Endothelial cell (in vitro differentiated cells): ENCODE measurements at regions not wholly inside any gene's neighbourhood (a gene's known extent, or its start where the extent isn't known, plus 50 kb on each side); places are given as distances from the start of the nearest gene placed in this dataset.

Experiments used
- DNase-seq: peaks from one replicate; pipeline ENCODE4 v3.0.0; 2021; ENCODE audit warnings: low spot score
- H3K27ac Mint-ChIP-seq: one replicate; pipeline ENCODE4 v1.8.0; 2021; ENCODE audit warnings: mixed read lengths, inconsistent platforms; ENCODE audit not compliant: unreplicated experiment
- H3K27me3 Mint-ChIP-seq: one replicate; pipeline ENCODE4 v1.8.0; 2021; ENCODE audit warnings: mild to moderate bottlenecking, moderate library complexity, mixed read lengths, inconsistent platforms; ENCODE audit not compliant: unreplicated experiment
- H3K36me3 Mint-ChIP-seq: one replicate; pipeline ENCODE4 v1.8.0; 2021; ENCODE audit warnings: mild to moderate bottlenecking, low read depth, mixed read lengths, inconsistent platforms; ENCODE audit not compliant: unreplicated experiment
- H3K4me1 Mint-ChIP-seq: one replicate; pipeline ENCODE4 v1.8.0; 2021; ENCODE audit warnings: mild to moderate bottlenecking, mixed read lengths, inconsistent platforms; ENCODE audit not compliant: unreplicated experiment
- H3K4me3 Mint-ChIP-seq: one replicate; pipeline ENCODE4 v1.8.0; 2021; ENCODE audit warnings: mild to moderate bottlenecking, mixed read lengths, inconsistent platforms; ENCODE audit not compliant: unreplicated experiment
- H3K9me3 Mint-ChIP-seq: one replicate; pipeline ENCODE4 v1.8.0; 2021; ENCODE audit warnings: mixed read lengths, inconsistent platforms; ENCODE audit not compliant: unreplicated experiment
- TF ChIP-seq, protein P1 (sequence below): fragments of 200-600 bp; sonication (generic); IDR thresholded peaks from one replicate; pipeline ENCODE4 v1.5.0; 2021; ENCODE audit warnings: antibody characterized with exemption; ENCODE audit not compliant: unreplicated experiment

DNA sequence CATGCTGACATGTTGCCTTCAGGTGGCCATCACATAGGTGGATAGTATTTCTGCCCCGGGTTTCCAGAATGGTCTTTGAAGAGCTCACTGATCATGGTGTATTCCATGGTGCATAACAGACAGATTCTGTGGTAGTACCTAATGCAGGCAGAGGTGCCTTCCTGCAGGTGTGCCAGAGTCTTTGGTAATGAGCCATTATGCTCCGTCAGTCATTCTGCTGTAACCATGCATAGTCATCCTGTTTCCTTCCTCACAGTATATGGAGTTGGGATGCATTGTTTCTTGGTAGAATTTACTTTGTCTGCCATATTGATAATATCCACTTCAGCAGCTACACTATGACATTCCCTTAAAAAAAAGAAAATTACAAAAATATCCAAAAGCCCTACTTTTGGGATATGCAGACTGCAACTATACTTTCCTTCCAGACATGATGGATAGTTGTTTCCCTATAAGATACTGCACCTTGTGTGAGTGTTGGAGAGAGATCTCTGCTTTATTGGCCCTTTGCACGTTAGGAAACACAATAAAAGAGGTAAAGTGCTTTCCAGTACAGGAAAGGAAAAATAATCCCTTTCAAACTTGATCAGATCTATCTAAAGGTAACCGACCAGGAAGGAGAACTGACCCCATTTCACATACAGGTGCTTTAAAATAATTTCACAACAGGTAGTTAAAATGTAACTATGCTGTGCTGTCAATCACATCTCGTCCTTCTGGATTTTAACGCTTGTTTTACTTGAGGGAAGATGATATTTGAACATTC, 537.5 kb upstream of the WWC1 start:
- Mint-ChIP-seq H3K9me3 (no peaks in the 10 kb centered on the region), H3K4me3 (no peak overlapping the region), H3K27me3 (peaks cover 3% of the 10 kb centered on the region), H3K27ac (no peak overlapping the region), H3K36me3 (no peaks in the 10 kb centered on the region), H3K4me1 (peaks cover 7% of the 10 kb centered on the region)
- TF ChIP-seq, protein P1, sequence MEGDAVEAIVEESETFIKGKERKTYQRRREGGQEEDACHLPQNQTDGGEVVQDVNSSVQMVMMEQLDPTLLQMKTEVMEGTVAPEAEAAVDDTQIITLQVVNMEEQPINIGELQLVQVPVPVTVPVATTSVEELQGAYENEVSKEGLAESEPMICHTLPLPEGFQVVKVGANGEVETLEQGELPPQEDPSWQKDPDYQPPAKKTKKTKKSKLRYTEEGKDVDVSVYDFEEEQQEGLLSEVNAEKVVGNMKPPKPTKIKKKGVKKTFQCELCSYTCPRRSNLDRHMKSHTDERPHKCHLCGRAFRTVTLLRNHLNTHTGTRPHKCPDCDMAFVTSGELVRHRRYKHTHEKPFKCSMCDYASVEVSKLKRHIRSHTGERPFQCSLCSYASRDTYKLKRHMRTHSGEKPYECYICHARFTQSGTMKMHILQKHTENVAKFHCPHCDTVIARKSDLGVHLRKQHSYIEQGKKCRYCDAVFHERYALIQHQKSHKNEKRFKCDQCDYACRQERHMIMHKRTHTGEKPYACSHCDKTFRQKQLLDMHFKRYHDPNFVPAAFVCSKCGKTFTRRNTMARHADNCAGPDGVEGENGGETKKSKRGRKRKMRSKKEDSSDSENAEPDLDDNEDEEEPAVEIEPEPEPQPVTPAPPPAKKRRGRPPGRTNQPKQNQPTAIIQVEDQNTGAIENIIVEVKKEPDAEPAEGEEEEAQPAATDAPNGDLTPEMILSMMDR = no peak
- no peak for DNase-seq

DNA sequence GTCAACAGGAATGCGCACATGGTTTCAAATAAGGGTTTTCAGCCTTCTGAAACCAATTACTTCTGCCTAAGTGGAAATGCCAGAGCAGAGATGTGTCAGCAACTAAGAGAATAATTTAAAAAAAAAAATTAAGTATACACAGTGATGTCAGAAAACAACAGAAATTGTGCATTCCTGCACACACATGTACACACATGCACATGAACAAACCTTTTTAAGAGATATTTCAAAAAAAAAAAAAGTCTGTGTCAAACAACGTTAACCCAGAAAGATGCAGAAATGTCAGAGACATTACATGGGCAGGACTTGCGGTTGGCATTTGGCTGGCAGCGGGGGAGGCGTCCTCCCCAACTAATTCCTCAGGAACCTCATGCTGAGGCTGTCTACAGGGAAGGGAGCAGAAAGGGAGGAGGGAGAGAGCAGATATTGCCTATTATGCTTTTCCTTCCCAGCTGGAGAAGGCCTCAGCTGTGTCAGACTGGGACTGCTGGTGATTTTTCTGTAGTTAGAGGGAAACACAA, 536.9 kb upstream of the WWC1 start:
- peaks cover 7% of the 10 kb centered on the region for H3K4me1 Mint-ChIP-seq
- no peak for DNase-seq
- no peaks in the 10 kb centered on the region for H3K9me3 Mint-ChIP-seq
- peaks cover 3% of the 10 kb centered on the region for H3K27me3 Mint-ChIP-seq
- H3K27ac Mint-ChIP-seq = no peak overlapping the region
- TF ChIP-seq, protein P1 = no peak
- no peak overlapping the region for H3K4me3 Mint-ChIP-seq
- H3K36me3 Mint-ChIP-seq = no peaks in the 10 kb centered on the region

DNA sequence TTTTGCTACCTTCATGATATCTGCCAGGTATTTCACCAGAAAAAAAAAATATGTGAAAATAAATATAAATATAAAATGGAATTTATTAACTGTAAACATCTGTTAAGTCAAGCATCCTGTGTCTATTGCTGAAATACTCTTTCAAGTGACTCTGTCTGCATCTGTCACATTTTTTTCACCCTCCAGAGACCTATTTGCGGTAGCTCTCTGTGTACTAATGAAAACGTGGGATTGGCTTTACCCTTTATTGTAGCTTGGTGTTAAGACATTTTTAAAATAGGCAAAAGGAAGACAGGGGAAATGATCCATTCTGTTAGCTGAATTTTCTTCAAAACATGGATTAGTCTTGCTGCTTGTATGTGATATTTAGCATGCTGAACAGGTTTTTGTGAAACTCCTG, 536.0 kb upstream of the WWC1 start:
- TF ChIP-seq, protein P1 = no peak
- peaks cover 3% of the 10 kb centered on the region for H3K27me3 Mint-ChIP-seq

DNA sequence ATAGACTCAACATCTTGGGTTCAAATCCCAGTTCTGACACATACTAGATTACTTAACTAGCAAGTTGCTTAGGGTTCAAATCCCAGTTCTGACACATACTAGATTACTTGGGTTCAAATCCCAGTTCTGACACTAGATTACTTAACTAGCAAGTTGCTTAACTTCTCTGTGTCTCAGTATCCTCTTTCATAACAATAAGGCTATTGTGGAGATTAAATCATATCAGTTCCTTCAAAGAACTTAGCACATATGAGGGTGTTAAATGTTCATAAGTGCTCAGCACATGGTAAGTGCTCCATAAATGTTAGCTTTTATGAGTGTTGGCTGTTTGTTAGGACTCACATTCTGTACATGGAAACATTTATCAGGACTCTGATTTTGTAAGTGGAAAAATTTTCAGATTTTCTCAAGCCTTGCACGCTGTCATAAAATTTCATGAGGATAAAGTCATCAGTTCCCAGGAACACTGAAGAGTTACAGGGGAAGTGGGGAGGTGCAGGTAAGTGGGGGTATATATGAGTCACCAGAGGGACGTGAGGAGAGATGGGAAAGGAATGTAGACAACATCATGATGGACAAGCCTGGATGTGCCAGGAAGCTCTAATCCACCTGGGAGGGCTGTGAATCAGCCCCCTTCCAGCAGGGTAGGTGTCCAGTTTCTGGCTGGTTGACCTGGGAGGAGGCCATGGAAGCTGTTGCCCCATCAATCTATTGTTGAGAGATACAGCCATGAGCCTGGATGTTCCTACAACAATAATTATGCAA, 532.2 kb upstream of the WWC1 start:
- H3K4me3 Mint-ChIP-seq = no peak overlapping the region
- H3K9me3 Mint-ChIP-seq = no peaks in the 10 kb centered on the region
- H3K36me3 Mint-ChIP-seq = no peaks in the 10 kb centered on the region
- DNase-seq = no peak
- H3K4me1 Mint-ChIP-seq = peaks cover 4% of the 10 kb centered on the region
- no peak overlapping the region for H3K27ac Mint-ChIP-seq
- TF ChIP-seq, protein P1 = no peak
- peaks cover 3% of the 10 kb centered on the region for H3K27me3 Mint-ChIP-seq

More for the DNA sequence above, 536.0 kb upstream of the WWC1 start:
- Mint-ChIP-seq H3K4me3 (no peak overlapping the region), H3K27ac (no peak overlapping the region), H3K4me1 (peaks cover 7% of the 10 kb centered on the region), H3K9me3 (no peaks in the 10 kb centered on the region), H3K36me3 (no peaks in the 10 kb centered on the region)
- no peak for DNase-seq

DNA sequence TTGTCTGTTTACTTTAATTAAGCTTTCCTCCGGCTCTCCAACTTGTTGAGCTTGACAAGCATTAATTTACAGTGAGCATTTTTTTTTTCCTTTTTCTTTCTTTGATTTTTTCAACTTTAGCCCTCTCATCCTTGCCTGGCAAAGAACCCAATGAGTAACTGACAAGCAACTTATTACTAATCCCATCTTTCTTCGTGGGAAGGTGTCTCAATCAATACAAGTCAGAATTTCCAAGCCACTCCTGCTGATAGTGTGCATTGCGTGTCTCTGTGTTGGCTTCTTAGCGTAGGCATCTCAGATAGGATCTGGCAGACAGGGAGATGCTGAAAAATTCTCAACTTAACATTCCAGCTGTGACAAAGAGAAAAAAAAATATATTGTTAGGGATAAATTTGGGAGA, 527.7 kb upstream of the WWC1 start:
- H3K36me3 Mint-ChIP-seq = no peaks in the 10 kb centered on the region
- no peak overlapping the region for H3K4me3 Mint-ChIP-seq
- H3K27ac Mint-ChIP-seq = no peak overlapping the region
- no peak for DNase-seq
- TF ChIP-seq, protein P1 = no peak
- no peaks in the 10 kb centered on the region for H3K9me3 Mint-ChIP-seq
- no peaks in the 10 kb centered on the region for H3K4me1 Mint-ChIP-seq
- H3K27me3 Mint-ChIP-seq = no peaks in the 10 kb centered on the region
